ENCODE measurements at regions not wholly inside any gene's neighbourhood (a gene's known extent, or its start where the extent isn't known, plus 50 kb on each side); places are given as distances from the start of the nearest gene placed in this dataset.

DNA sequence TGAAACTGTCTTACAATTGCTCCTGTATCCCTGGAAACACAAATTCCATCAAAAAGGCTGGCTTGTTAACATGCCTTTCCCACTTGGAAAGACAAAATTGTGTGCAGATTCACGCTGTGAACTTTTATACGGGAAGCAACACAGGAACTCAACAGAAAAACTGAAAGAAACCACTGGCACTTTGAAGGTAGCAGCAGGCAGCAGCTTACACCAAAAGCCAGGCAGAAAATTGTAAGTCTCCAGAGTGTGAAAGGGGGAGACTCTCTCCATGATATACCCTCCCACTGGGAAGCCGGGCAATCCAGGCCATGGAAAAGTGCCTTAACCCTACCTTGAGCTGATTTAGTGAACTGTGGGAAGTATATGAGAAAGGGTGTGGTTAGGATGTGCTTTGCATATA is 943.7 kb downstream of the CDH18 start:
- Histone ChIP-seq H3K27ac (ENCODE audit: low read depth, low read length) (no peak overlapping the region), H2BK120ac (ENCODE audit: low read depth, low read length) (no peak overlapping the region), H3K4ac (ENCODE audit: low read depth, low read length) (no peak overlapping the region), H3K23ac (ENCODE audit: low read length) (no peak overlapping the region), H3K79me1 (ENCODE audit: low read length) (no peaks in the 10 kb centered on the region), H4K5ac (ENCODE audit: low read length) (no peak overlapping the region), H2BK5ac (ENCODE audit: low read length) (no peak overlapping the region), H3K9ac (ENCODE audit: low read length) (no peak overlapping the region), H3K56ac (ENCODE audit: low read length) (no peak overlapping the region), H3K18ac (ENCODE audit: low read length) (no peak overlapping the region), H3K79me2 (ENCODE audit: control insufficient read depth, insufficient read depth, low read length) (no peaks in the 10 kb centered on the region), H3K36me3 (ENCODE audit: control insufficient read depth, insufficient read depth, low read length) (no peaks in the 10 kb centered on the region), H4K8ac (ENCODE audit: low read depth, low read length) (no peak overlapping the region), H3K4me2 (ENCODE audit: low read length) (no peak overlapping the region), H2AK5ac (ENCODE audit: low read length) (no peak overlapping the region), H3K27me3 (ENCODE audit: insufficient read depth, low read length, poor library complexity) (no peaks in the 10 kb centered on the region), H2BK15ac (replicated peaks; ENCODE audit: low read depth) (no peak overlapping the region), H3K4me1 (ENCODE audit: control insufficient read depth, low read depth, low read length) (no peaks in the 10 kb centered on the region), H3K4me3 (ENCODE audit: low read length) (no peak overlapping the region)
- WGBS (ENCODE audit: extremely low coverage, insufficient coverage, low lambda C conversion rate): no CpG with 5 or more reads among the region's 3 CpGs
- DNase-seq: no peak

DNA sequence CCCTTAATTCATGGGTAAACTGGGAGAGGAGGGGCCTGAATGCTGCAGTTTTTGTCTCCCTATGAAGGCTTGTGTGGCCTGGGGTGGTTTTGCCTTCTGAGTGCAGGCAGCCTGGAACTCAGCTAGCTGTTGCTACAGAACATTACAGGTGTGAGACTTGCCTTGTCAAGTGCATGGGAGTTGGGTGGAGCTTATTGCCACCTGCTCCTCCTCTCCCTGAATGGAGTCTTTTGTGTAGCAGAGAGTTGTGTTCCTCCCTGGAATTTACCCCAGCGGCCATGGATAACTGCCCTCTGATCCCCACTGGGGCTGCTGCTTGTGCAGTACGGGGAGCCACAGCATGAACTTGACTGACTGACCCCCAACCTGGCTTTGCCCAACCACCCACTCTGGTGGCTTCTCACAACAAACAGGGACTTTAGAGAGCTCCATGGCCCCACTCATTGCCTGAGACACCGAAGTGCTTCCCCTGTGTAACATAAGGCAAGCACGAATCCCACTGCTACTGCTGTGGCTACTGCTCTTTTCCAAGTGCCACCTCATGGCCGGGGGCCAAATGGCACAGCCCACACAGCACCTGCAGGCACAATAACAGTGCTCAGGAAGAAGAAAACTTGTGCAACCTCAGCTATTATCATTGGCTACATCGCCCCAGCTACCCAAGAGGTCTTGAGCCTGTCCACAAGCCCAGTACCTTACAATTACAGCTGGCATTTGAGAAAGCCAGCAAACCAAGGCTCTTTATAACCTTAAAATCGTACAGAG is 942.9 kb downstream of the CDH18 start:
- H3K4me2 ChIP-seq (ENCODE audit: low read length): no peak overlapping the region
- no peak overlapping the region for H2BK120ac ChIP-seq (ENCODE audit: low read depth, low read length)
- no peaks in the 10 kb centered on the region for H3K79me2 ChIP-seq (ENCODE audit: control insufficient read depth, insufficient read depth, low read length)
- H3K56ac ChIP-seq (ENCODE audit: low read length): no peak overlapping the region
- no peak overlapping the region for H2AK5ac ChIP-seq (ENCODE audit: low read length)
- H3K27ac ChIP-seq (ENCODE audit: low read depth, low read length): no peak overlapping the region
- no peak overlapping the region for H4K8ac ChIP-seq (ENCODE audit: low read depth, low read length)
- no peaks in the 10 kb centered on the region for H3K36me3 ChIP-seq (ENCODE audit: control insufficient read depth, insufficient read depth, low read length)
- H3K4me1 ChIP-seq (ENCODE audit: control insufficient read depth, low read depth, low read length): no peaks in the 10 kb centered on the region
- no peak overlapping the region for H2BK15ac ChIP-seq (replicated peaks; ENCODE audit: low read depth)
- H3K9ac ChIP-seq (ENCODE audit: low read length): no peak overlapping the region
- no CpG with 5 or more reads among the region's 7 CpGs for WGBS (ENCODE audit: extremely low coverage, insufficient coverage, low lambda C conversion rate)
- H4K5ac ChIP-seq (ENCODE audit: low read length): no peak overlapping the region
- no peaks in the 10 kb centered on the region for H3K79me1 ChIP-seq (ENCODE audit: low read length)
- H2BK5ac ChIP-seq (ENCODE audit: low read length): no peak overlapping the region
- no peak overlapping the region for H3K4ac ChIP-seq (ENCODE audit: low read depth, low read length)
- H3K27me3 ChIP-seq (ENCODE audit: insufficient read depth, low read length, poor library complexity): no peaks in the 10 kb centered on the region
- peak; percentile 6 for DNase-seq
- no peak overlapping the region for H3K23ac ChIP-seq (ENCODE audit: low read length)
- no peak overlapping the region for H3K4me3 ChIP-seq (ENCODE audit: low read length)
- no peak overlapping the region for H3K18ac ChIP-seq (ENCODE audit: low read length)

DNA sequence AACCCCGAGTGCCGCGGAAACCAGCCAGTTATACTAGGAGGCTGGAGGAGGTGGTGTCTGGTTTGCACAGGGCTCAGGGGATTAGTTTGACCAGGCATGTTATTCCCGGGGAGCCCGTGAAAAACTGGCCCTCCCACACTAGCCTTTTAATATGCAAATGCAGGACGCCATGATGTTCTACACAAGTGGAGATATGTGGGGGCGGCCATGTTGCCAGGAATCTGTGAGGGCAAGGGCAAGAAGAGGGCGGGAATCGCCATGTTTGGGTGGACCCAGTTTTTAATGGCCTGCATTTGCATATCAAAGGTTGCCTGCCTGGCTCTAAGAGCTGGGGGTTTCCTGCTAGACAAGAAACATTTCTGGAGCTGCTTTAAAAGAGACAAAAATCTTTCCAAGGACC is 940.7 kb downstream of the CDH18 start:
- peak; percentile 8 for DNase-seq
- no peak overlapping the region for H2BK15ac ChIP-seq (replicated peaks; ENCODE audit: low read depth)
- H3K23ac ChIP-seq (ENCODE audit: low read length): no peak overlapping the region

DNA sequence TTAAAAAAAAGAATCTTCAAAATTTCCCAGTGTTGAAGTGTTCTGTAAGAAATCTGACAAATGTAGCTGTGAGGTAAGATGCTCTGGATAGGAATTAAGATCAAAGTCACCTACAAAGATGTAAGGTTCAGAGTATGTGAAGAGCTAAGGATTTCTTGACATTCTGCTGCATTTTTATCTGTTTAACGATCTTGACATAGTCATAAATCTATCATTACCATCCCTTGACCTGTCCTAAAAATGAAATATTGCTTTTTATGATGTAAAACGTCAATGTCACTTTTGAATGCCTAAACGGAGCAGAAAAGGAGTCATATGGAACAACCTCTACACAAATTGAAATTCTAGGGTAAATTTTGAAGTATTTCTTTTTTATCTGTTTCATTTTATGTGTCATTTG is 939.3 kb downstream of the CDH18 start:
- H4K5ac ChIP-seq (ENCODE audit: low read length): no peak overlapping the region
- H2BK120ac ChIP-seq (ENCODE audit: low read depth, low read length): no peak overlapping the region
- H3K9ac ChIP-seq (ENCODE audit: low read length): no peak overlapping the region
- no peaks in the 10 kb centered on the region for H3K79me1 ChIP-seq (ENCODE audit: low read length)
- H2BK5ac ChIP-seq (ENCODE audit: low read length): no peak overlapping the region
- H3K4ac ChIP-seq (ENCODE audit: low read depth, low read length): no peak overlapping the region
- no peak overlapping the region for H3K4me2 ChIP-seq (ENCODE audit: low read length)
- no peaks in the 10 kb centered on the region for H3K79me2 ChIP-seq (ENCODE audit: control insufficient read depth, insufficient read depth, low read length)
- H3K4me1 ChIP-seq (ENCODE audit: control insufficient read depth, low read depth, low read length): no peaks in the 10 kb centered on the region
- H3K23ac ChIP-seq (ENCODE audit: low read length): no peak overlapping the region
- no peaks in the 10 kb centered on the region for H3K36me3 ChIP-seq (ENCODE audit: control insufficient read depth, insufficient read depth, low read length)
- H3K18ac ChIP-seq (ENCODE audit: low read length): no peak overlapping the region
- H4K8ac ChIP-seq (ENCODE audit: low read depth, low read length): no peak overlapping the region
- no peak overlapping the region for H3K56ac ChIP-seq (ENCODE audit: low read length)
- H3K27ac ChIP-seq (ENCODE audit: low read depth, low read length): no peak overlapping the region
- no peak for DNase-seq
- no peak overlapping the region for H3K4me3 ChIP-seq (ENCODE audit: low read length)
- no peak overlapping the region for H2AK5ac ChIP-seq (ENCODE audit: low read length)
- no peak overlapping the region for H2BK15ac ChIP-seq (replicated peaks; ENCODE audit: low read depth)
- no peaks in the 10 kb centered on the region for H3K27me3 ChIP-seq (ENCODE audit: insufficient read depth, low read length, poor library complexity)
- no CpG with 5 or more reads among the region's 3 CpGs for WGBS (ENCODE audit: extremely low coverage, insufficient coverage, low lambda C conversion rate)

More for the DNA sequence above, 940.7 kb downstream of the CDH18 start:
- H3K18ac ChIP-seq (ENCODE audit: low read length): no peak overlapping the region
- no peak overlapping the region for H4K8ac ChIP-seq (ENCODE audit: low read depth, low read length)
- no peak overlapping the region for H2AK5ac ChIP-seq (ENCODE audit: low read length)
- H2BK120ac ChIP-seq (ENCODE audit: low read depth, low read length): no peak overlapping the region
- H3K79me2 ChIP-seq (ENCODE audit: control insufficient read depth, insufficient read depth, low read length): no peaks in the 10 kb centered on the region
- H3K27me3 ChIP-seq (ENCODE audit: insufficient read depth, low read length, poor library complexity): no peaks in the 10 kb centered on the region
- no peak overlapping the region for H3K4me2 ChIP-seq (ENCODE audit: low read length)
- no peak overlapping the region for H3K56ac ChIP-seq (ENCODE audit: low read length)
- H3K4me3 ChIP-seq (ENCODE audit: low read length): no peak overlapping the region
- H3K4ac ChIP-seq (ENCODE audit: low read depth, low read length): no peak overlapping the region
- H3K9ac ChIP-seq (ENCODE audit: low read length): no peak overlapping the region
- H3K36me3 ChIP-seq (ENCODE audit: control insufficient read depth, insufficient read depth, low read length): no peaks in the 10 kb centered on the region
- no peak overlapping the region for H3K27ac ChIP-seq (ENCODE audit: low read depth, low read length)
- H3K79me1 ChIP-seq (ENCODE audit: low read length): no peaks in the 10 kb centered on the region
- no CpG with 5 or more reads among the region's 9 CpGs for WGBS (ENCODE audit: extremely low coverage, insufficient coverage, low lambda C conversion rate)
- no peak overlapping the region for H2BK5ac ChIP-seq (ENCODE audit: low read length)
- H3K4me1 ChIP-seq (ENCODE audit: control insufficient read depth, low read depth, low read length): no peaks in the 10 kb centered on the region
- H4K5ac ChIP-seq (ENCODE audit: low read length): no peak overlapping the region

DNA sequence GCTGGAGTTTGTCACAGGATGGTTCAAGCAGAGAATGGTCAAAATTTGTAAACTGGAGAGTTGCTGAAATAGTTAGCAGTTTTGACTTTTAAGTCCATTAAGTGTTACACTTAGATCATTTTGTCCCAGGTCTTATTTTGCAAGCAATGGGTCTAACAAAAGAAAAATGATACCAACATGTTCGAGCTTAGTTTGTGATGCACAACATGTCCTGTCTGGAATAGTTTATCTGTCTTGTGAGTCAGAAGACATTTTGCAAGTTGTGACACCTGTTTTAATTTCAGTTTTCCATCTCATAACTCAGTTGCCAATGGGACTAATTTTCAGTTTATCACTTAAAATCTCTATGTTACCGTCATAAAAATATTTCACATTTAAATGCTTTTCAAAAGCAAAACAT is 929.8 kb downstream of the CDH18 start:
- Histone ChIP-seq H3K79me2 (ENCODE audit: control insufficient read depth, insufficient read depth, low read length) (no peaks in the 10 kb centered on the region), H4K8ac (ENCODE audit: low read depth, low read length) (no peak overlapping the region), H3K27me3 (ENCODE audit: insufficient read depth, low read length, poor library complexity) (no peaks in the 10 kb centered on the region), H3K4me3 (ENCODE audit: low read length) (no peak overlapping the region), H3K36me3 (ENCODE audit: control insufficient read depth, insufficient read depth, low read length) (no peaks in the 10 kb centered on the region), H4K5ac (ENCODE audit: low read length) (no peak overlapping the region), H3K27ac (ENCODE audit: low read depth, low read length) (no peak overlapping the region), H3K4me2 (ENCODE audit: low read length) (no peak overlapping the region), H2BK120ac (ENCODE audit: low read depth, low read length) (no peak overlapping the region), H2BK5ac (ENCODE audit: low read length) (no peak overlapping the region), H3K9ac (ENCODE audit: low read length) (no peak overlapping the region), H2AK5ac (ENCODE audit: low read length) (no peak overlapping the region), H3K79me1 (ENCODE audit: low read length) (no peaks in the 10 kb centered on the region), H2BK15ac (replicated peaks; ENCODE audit: low read depth) (no peak overlapping the region), H3K4me1 (ENCODE audit: control insufficient read depth, low read depth, low read length) (no peaks in the 10 kb centered on the region), H3K4ac (ENCODE audit: low read depth, low read length) (no peak overlapping the region), H3K23ac (ENCODE audit: low read length) (no peak overlapping the region), H3K56ac (ENCODE audit: low read length) (no peak overlapping the region), H3K18ac (ENCODE audit: low read length) (no peak overlapping the region)
- WGBS (ENCODE audit: extremely low coverage, insufficient coverage, low lambda C conversion rate): 100% methylated on average over 1 of the region's 2 CpGs
- DNase-seq: no peak

DNA sequence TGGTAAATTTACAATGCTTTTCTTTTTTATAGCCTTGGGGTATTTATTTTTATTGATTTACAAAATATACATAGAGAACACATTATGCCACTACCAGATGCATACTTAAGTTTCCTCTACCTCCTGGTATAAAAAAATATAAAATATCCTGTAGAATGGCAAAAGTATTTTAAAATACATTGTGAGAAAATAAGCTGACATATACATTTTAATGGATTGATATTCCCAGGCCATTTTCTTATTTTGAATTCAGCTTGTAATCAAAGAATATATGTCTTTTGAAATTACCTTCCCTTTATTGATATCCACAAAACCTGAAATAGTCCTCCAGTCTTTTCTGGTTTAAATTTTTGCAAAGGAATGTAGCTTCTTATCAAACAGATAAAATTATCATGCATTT is 923.9 kb downstream of the CDH18 start:
- no peak overlapping the region for H3K9ac ChIP-seq (ENCODE audit: low read length)
- no peaks in the 10 kb centered on the region for H3K4me1 ChIP-seq (ENCODE audit: control insufficient read depth, low read depth, low read length)
- H2BK15ac ChIP-seq (replicated peaks; ENCODE audit: low read depth): no peak overlapping the region
- no peak overlapping the region for H3K23ac ChIP-seq (ENCODE audit: low read length)
- H3K27me3 ChIP-seq (ENCODE audit: insufficient read depth, low read length, poor library complexity): no peaks in the 10 kb centered on the region
- no peaks in the 10 kb centered on the region for H3K79me1 ChIP-seq (ENCODE audit: low read length)
- H2BK5ac ChIP-seq (ENCODE audit: low read length): no peak overlapping the region
- no peaks in the 10 kb centered on the region for H3K79me2 ChIP-seq (ENCODE audit: control insufficient read depth, insufficient read depth, low read length)
- no peak overlapping the region for H3K4me3 ChIP-seq (ENCODE audit: low read length)
- no peaks in the 10 kb centered on the region for H3K36me3 ChIP-seq (ENCODE audit: control insufficient read depth, insufficient read depth, low read length)
- no peak overlapping the region for H2BK120ac ChIP-seq (ENCODE audit: low read depth, low read length)
- H3K4me2 ChIP-seq (ENCODE audit: low read length): no peak overlapping the region
- DNase-seq: no peak
- H3K4ac ChIP-seq (ENCODE audit: low read depth, low read length): no peak overlapping the region
- no peak overlapping the region for H3K27ac ChIP-seq (ENCODE audit: low read depth, low read length)
- H4K8ac ChIP-seq (ENCODE audit: low read depth, low read length): no peak overlapping the region
- H4K5ac ChIP-seq (ENCODE audit: low read length): no peak overlapping the region
- no peak overlapping the region for H3K18ac ChIP-seq (ENCODE audit: low read length)
- no peak overlapping the region for H2AK5ac ChIP-seq (ENCODE audit: low read length)
- H3K56ac ChIP-seq (ENCODE audit: low read length): no peak overlapping the region
